ENCODE measurements at regions not wholly inside any gene's neighbourhood (a gene's known extent, or its start where the extent isn't known, plus 50 kb on each side); places are given as distances from the start of the nearest gene placed in this dataset.

- DNase-seq (ENCODE audit: low spot score): no peak
- ATAC-seq (ENCODE audit: insufficient number of reproducible peaks, low FRiP score, low read depth): no peak
- no peak for TF ChIP-seq CTCF (IDR thresholded peaks at IDR 0.05)
- Histone ChIP-seq H3K9me3 (no peaks in the 10 kb centered on the region), H3K4me3 (no peak overlapping the region), H3K27me3 (replicated peaks; ENCODE audit: insufficient read depth) (no peaks in the 10 kb centered on the region), H3K36me3 (no peaks in the 10 kb centered on the region), H3K4me1 (ENCODE audit: control insufficient read depth in 1 of 2, low read depth in 2 of 2) (no peaks in the 10 kb centered on the region), H3K27ac (no peak overlapping the region)
These were observed 456.6 kb upstream of the CELF4 start for GRCh38 chr18:38022234-38022633.

GRCh38 chr18:38019292-38019691, 453.7 kb upstream of the CELF4 start:
- TF ChIP-seq CTCF (IDR thresholded peaks at IDR 0.05): no peak
- H3K4me3 ChIP-seq: no peak overlapping the region
- no peak for ATAC-seq (ENCODE audit: insufficient number of reproducible peaks, low FRiP score, low read depth)
- no peak for DNase-seq (ENCODE audit: low spot score)
- no peaks in the 10 kb centered on the region for H3K4me1 ChIP-seq (ENCODE audit: control insufficient read depth in 1 of 2, low read depth in 2 of 2)
- H3K9me3 ChIP-seq: no peaks in the 10 kb centered on the region
- no peaks in the 10 kb centered on the region for H3K27me3 ChIP-seq (replicated peaks; ENCODE audit: insufficient read depth)
- H3K27ac ChIP-seq: no peak overlapping the region
- H3K36me3 ChIP-seq: no peaks in the 10 kb centered on the region

- DNase-seq (ENCODE audit: low spot score) (no peak), ATAC-seq (ENCODE audit: insufficient number of reproducible peaks, low FRiP score, low read depth) (no peak)
These were observed 445.6 kb upstream of the CELF4 start for GRCh38 chr18:38010971-38011857.

GRCh38 chr18:38010037-38010436, 444.4 kb upstream of the CELF4 start:
- TF ChIP-seq CTCF (IDR thresholded peaks at IDR 0.05): no peak
- Histone ChIP-seq H3K9me3 (no peaks in the 10 kb centered on the region), H3K27ac (no peak overlapping the region), H3K4me1 (ENCODE audit: control insufficient read depth in 1 of 2, low read depth in 2 of 2) (no peaks in the 10 kb centered on the region), H3K4me3 (no peak overlapping the region), H3K36me3 (no peaks in the 10 kb centered on the region), H3K27me3 (replicated peaks; ENCODE audit: insufficient read depth) (no peaks in the 10 kb centered on the region)
- DNase-seq (ENCODE audit: low spot score) (no peak), ATAC-seq (ENCODE audit: insufficient number of reproducible peaks, low FRiP score, low read depth) (no peak)

More at GRCh38 chr18:38010971-38011857, 445.6 kb upstream of the CELF4 start:
- Histone ChIP-seq H3K27me3 (replicated peaks; ENCODE audit: insufficient read depth) (no peaks in the 10 kb centered on the region), H3K4me3 (no peak overlapping the region), H3K36me3 (no peaks in the 10 kb centered on the region), H3K27ac (no peak overlapping the region), H3K9me3 (no peaks in the 10 kb centered on the region), H3K4me1 (ENCODE audit: control insufficient read depth in 1 of 2, low read depth in 2 of 2) (no peaks in the 10 kb centered on the region)
- no peak for TF ChIP-seq CTCF (IDR thresholded peaks at IDR 0.05)

- DNase-seq (ENCODE audit: low spot score) (no peak), ATAC-seq (ENCODE audit: insufficient number of reproducible peaks, low FRiP score, low read depth) (no peak)
- H3K27ac ChIP-seq: no peak overlapping the region
- no peak for TF ChIP-seq CTCF (IDR thresholded peaks at IDR 0.05)
- no peak overlapping the region for H3K4me3 ChIP-seq
- H3K27me3 ChIP-seq (replicated peaks; ENCODE audit: insufficient read depth): no peaks in the 10 kb centered on the region
- no peaks in the 10 kb centered on the region for H3K36me3 ChIP-seq
- H3K9me3 ChIP-seq: no peaks in the 10 kb centered on the region
- H3K4me1 ChIP-seq (ENCODE audit: control insufficient read depth in 1 of 2, low read depth in 2 of 2): no peaks in the 10 kb centered on the region
These were observed 443.7 kb upstream of the CELF4 start for GRCh38 chr18:38009320-38009719.
